ENCODE measurements at regions not wholly inside any gene's neighbourhood (a gene's known extent, or its start where the extent isn't known, plus 50 kb on each side); places are given as distances from the start of the nearest gene placed in this dataset.

DNA sequence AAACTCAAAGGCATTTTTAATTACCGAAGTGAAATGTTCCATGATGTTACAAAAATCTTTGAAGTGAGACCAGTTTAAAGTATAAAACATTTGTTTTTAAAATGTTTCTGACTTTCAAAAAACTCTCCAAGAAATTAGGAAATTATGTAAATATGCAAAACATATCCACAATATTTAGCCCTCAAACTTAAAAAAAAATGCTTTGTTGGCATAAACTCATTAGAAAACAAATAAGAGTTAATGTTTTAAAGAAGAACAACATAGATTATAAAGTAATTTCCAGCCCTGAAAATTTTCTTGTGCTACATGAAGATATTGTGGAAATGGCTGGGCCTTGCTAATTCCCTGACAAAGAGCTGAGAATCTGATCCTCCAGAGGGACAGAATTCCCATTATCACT, 199.7 kb upstream of the STARD13 start:
- TF ChIP-seq YY1 (IDR thresholded peaks at IDR 0.05; ENCODE audit: insufficient read depth, insufficient read length) = no peak
- no peak for TF ChIP-seq ZNF274 (IDR thresholded peaks at IDR 0.05; ENCODE audit: low read depth, low read length)
- no peak for TF ChIP-seq SUZ12 (IDR thresholded peaks at IDR 0.05; ENCODE audit: extremely low read depth, insufficient read depth, insufficient read length)

All from NT2/D1 (cell line).